ENCODE measurements at regions not wholly inside any gene's neighbourhood (a gene's known extent, or its start where the extent isn't known, plus 50 kb on each side); places are given as distances from the start of the nearest gene placed in this dataset.

- Histone ChIP-seq H3K4me1 (ENCODE audit: insufficient read depth, low read length) (no peaks in the 10 kb centered on the region), H3K9me3 (ENCODE audit: control insufficient read depth in 1 of 2, insufficient read depth in 1 of 2, low read length in 2 of 2) (no peaks in the 10 kb centered on the region), H3K36me3 (ENCODE audit: insufficient read depth, low read length) (no peaks in the 10 kb centered on the region), H3K4me3 (ENCODE audit: low read length) (no peak overlapping the region), H3K27me3 (ENCODE audit: control insufficient read depth in 1 of 2, insufficient read depth in 2 of 2, low read length in 2 of 2) (no peaks in the 10 kb centered on the region), H3K27ac (ENCODE audit: low read depth in 1 of 2, low read length in 2 of 2) (no peak overlapping the region)
- TF ChIP-seq CTCF (IDR thresholded peaks at IDR 0.05): no peak
- intact Hi-C loops (cut with DNase I, micrococcal nuclease): no loop called here
- ATAC-seq (ENCODE audit: poor library complexity): no peak
- Mint-ChIP-seq H3K4me3 (no peak overlapping the region), H3K27ac (no peak overlapping the region), H3K4me1 (ENCODE audit: low read depth) (no peaks in the 10 kb centered on the region), H3K9me3 (no peaks in the 10 kb centered on the region), H3K27me3 (no peaks in the 10 kb centered on the region), H3K36me3 (ENCODE audit: low read depth) (no peaks in the 10 kb centered on the region)
- no peak for DNase-seq
- POLR2A ChIA-PET: no interaction called here
- CTCF ChIA-PET: no interaction called here
These were observed 549.9 kb downstream of the ETNK1 start for GRCh38 chr12:23174917-23175316.

GRCh38 chr12:23185346-23185745 is 560.4 kb downstream of the ETNK1 start:
- H3K4me3 Mint-ChIP-seq: no peak overlapping the region
- H3K4me3 ChIP-seq (ENCODE audit: low read length): no peak overlapping the region
- no peaks in the 10 kb centered on the region for H3K9me3 Mint-ChIP-seq
- no peaks in the 10 kb centered on the region for H3K27me3 Mint-ChIP-seq
- no peaks in the 10 kb centered on the region for H3K27me3 ChIP-seq (ENCODE audit: control insufficient read depth in 1 of 2, insufficient read depth in 2 of 2, low read length in 2 of 2)
- H3K27ac ChIP-seq (ENCODE audit: low read depth in 1 of 2, low read length in 2 of 2): no peak overlapping the region
- CTCF ChIA-PET: no interaction called here
- ATAC-seq (ENCODE audit: poor library complexity): no peak
- no peak for TF ChIP-seq CTCF (IDR thresholded peaks at IDR 0.05)
- H3K36me3 ChIP-seq (ENCODE audit: insufficient read depth, low read length): no peaks in the 10 kb centered on the region
- intact Hi-C loops (cut with DNase I, micrococcal nuclease): no loop called here
- no peaks in the 10 kb centered on the region for H3K4me1 ChIP-seq (ENCODE audit: insufficient read depth, low read length)
- H3K4me1 Mint-ChIP-seq (ENCODE audit: low read depth): no peaks in the 10 kb centered on the region
- DNase-seq: no peak
- no peaks in the 10 kb centered on the region for H3K36me3 Mint-ChIP-seq (ENCODE audit: low read depth)
- POLR2A ChIA-PET: no interaction called here
- no peaks in the 10 kb centered on the region for H3K9me3 ChIP-seq (ENCODE audit: control insufficient read depth in 1 of 2, insufficient read depth in 1 of 2, low read length in 2 of 2)
- H3K27ac Mint-ChIP-seq: no peak overlapping the region

- Mint-ChIP-seq H3K4me1 (ENCODE audit: low read depth) (no peaks in the 10 kb centered on the region), H3K27ac (no peak overlapping the region), H3K4me3 (no peak overlapping the region), H3K9me3 (no peaks in the 10 kb centered on the region), H3K36me3 (ENCODE audit: low read depth) (no peaks in the 10 kb centered on the region), H3K27me3 (no peaks in the 10 kb centered on the region)
- Histone ChIP-seq H3K9me3 (ENCODE audit: control insufficient read depth in 1 of 2, insufficient read depth in 1 of 2, low read length in 2 of 2) (no peaks in the 10 kb centered on the region), H3K4me3 (ENCODE audit: low read length) (no peak overlapping the region), H3K36me3 (ENCODE audit: insufficient read depth, low read length) (no peaks in the 10 kb centered on the region), H3K27ac (ENCODE audit: low read depth in 1 of 2, low read length in 2 of 2) (no peak overlapping the region), H3K27me3 (ENCODE audit: control insufficient read depth in 1 of 2, insufficient read depth in 2 of 2, low read length in 2 of 2) (no peaks in the 10 kb centered on the region), H3K4me1 (ENCODE audit: insufficient read depth, low read length) (no peaks in the 10 kb centered on the region)
- CTCF ChIA-PET: no interaction called here
- DNase-seq: no peak
- ATAC-seq (ENCODE audit: poor library complexity): no peak
- intact Hi-C loops (cut with DNase I, micrococcal nuclease): no loop called here
- no peak for TF ChIP-seq CTCF (IDR thresholded peaks at IDR 0.05)
- POLR2A ChIA-PET: no interaction called here
These were observed 562.0 kb downstream of the ETNK1 start for GRCh38 chr12:23186950-23187349.

Measured in CD4-positive, alpha-beta T cell (primary cell).